B cell (primary cell): ENCODE measurements at regions not wholly inside any gene's neighbourhood (a gene's known extent, or its start where the extent isn't known, plus 50 kb on each side); places are given as distances from the start of the nearest gene placed in this dataset.

Source experiments
- ATAC-seq: fragments of 200-7000 bp; cut with Tn5 transposase; one replicate; pipeline ENCODE4 v1.10.0; 2021; ENCODE audit warnings: low read depth, mild to moderate bottlenecking, moderate number of reproducible peaks, moderate library complexity
- CTCF ChIA-PET: fragments of 350-600 bp; sonication (Branson Sonifier 250); formaldehyde crosslinking; loops from one replicate; lab custom pipeline; 2021; ENCODE audit warnings: antibody characterized with exemption, inconsistent platforms; lab: Charles Lee
- POLR2A ChIA-PET: fragments of 350-600 bp; sonication (Branson Sonifier 250); formaldehyde crosslinking; loops from one replicate; lab custom pipeline; 2021; ENCODE audit warnings: antibody characterized with exemption; lab: Charles Lee
- DNase-seq: peaks from one replicate; pipeline ENCODE4 v3.0.0; 2013
- H2AFZ ChIP-seq: 2 replicates; pipeline ENCODE4 v1.6.1; 2012; ENCODE audit warnings: mild to moderate bottlenecking, low read depth, low read length; ENCODE audit not compliant: insufficient read depth, poor library complexity, severe bottlenecking
- H3K27ac ChIP-seq, 2 donors: 1 replicate in 1 of 2; 2 replicates in 1 of 2; pipeline ENCODE4 v1.5.1; 2012 to 2013; ENCODE audit warnings: low read length in 2 of 2, mild to moderate bottlenecking in 2 of 2, moderate library complexity in 1 of 2
- H3K27me3 ChIP-seq, 4 experiments: fragments of 200-600 bp in 1 of 4; sonication (generic) in 1 of 4; replicated peaks in 1 of 4; 1 replicate in 2 of 4; 2 replicates in 2 of 4; pipeline versions ENCODE4 v1.6.1 to v1.7.0; 2013 to 2016; ENCODE audit warnings: low read length in 3 of 4, mild to moderate bottlenecking in 2 of 4, mixed read lengths in 1 of 4, moderate library complexity in 1 of 4; ENCODE audit not compliant: insufficient read depth in 4 of 4, control insufficient read depth in 3 of 4; ENCODE audit errors: control extremely low read depth in 1 of 4
- H3K36me3 ChIP-seq, 2 experiments: replicated peaks in 1 of 2; 1 replicate in 1 of 2; 2 replicates in 1 of 2; pipeline versions ENCODE4 v1.6.1 to v1.7.1; 2013; ENCODE audit warnings: low read length in 1 of 2; ENCODE audit not compliant: insufficient read depth in 2 of 2, control insufficient read depth in 1 of 2; ENCODE audit errors: control extremely low read depth in 1 of 2, extremely low read depth in 1 of 2
- H3K4me1 ChIP-seq, 2 donors: fragments of 200-600 bp in 1 of 2; sonication (generic) in 1 of 2; 1 replicate in 1 of 2; 2 replicates in 1 of 2; pipeline versions ENCODE4 v1.5.1 to v1.6.1; 2013 to 2017; ENCODE audit warnings: low read length in 2 of 2; ENCODE audit not compliant: control insufficient read depth in 2 of 2, insufficient read depth in 2 of 2
- H3K4me2 ChIP-seq: replicated peaks from 2 replicates; pipeline ENCODE3; 2012; ENCODE audit warnings: mild to moderate bottlenecking, low read depth, low read length; ENCODE audit not compliant: poor library complexity, severe bottlenecking
- H3K4me3 ChIP-seq, 5 experiments: fragments of 200-600 bp in 1 of 5; sonication (generic) in 1 of 5; 1 replicate in 3 of 5; 2 replicates in 2 of 5; pipeline versions ENCODE4 v1.5.1 to v1.7.0; 2011 to 2016; ENCODE audit warnings: low read length in 4 of 5, mild to moderate bottlenecking in 4 of 5, low read depth in 2 of 5, control low read depth in 1 of 5, moderate library complexity in 1 of 5; ENCODE audit not compliant: insufficient read depth in 1 of 5; ENCODE audit errors: control extremely low read depth in 1 of 5, extremely low read depth in 1 of 5
- H3K79me2 ChIP-seq: fragments of 200-600 bp; sonication (generic); one replicate; pipeline ENCODE4 v1.6.0; 2016; ENCODE audit warnings: low read length; ENCODE audit not compliant: control insufficient read depth, insufficient read depth
- H3K9ac ChIP-seq: fragments of 200-600 bp; sonication (generic); 2 replicates; pipeline ENCODE4 v1.6.1; 2017; ENCODE audit warnings: mild to moderate bottlenecking, low read length, moderate library complexity
- H3K9me3 ChIP-seq, 3 donors: one replicate each; pipeline versions ENCODE4 v1.6.1 to v1.7.1; 2013; ENCODE audit warnings: low read length in 2 of 3; ENCODE audit not compliant: control insufficient read depth in 2 of 3, insufficient read depth in 1 of 3; ENCODE audit errors: control extremely low read depth in 1 of 3
- H4K20me1 ChIP-seq: 2 replicates; pipeline ENCODE4 v1.6.0; 2012; ENCODE audit warnings: mild to moderate bottlenecking, low read length; ENCODE audit not compliant: insufficient read depth, control insufficient read depth, poor library complexity, severe bottlenecking
- H3K27ac Mint-ChIP-seq: one replicate; pipeline ENCODE4 v1.8.0; 2021; ENCODE audit warnings: mixed read lengths
- H3K27me3 Mint-ChIP-seq: one replicate; pipeline ENCODE4 v1.8.0; 2021; ENCODE audit warnings: mixed read lengths
- H3K4me1 Mint-ChIP-seq: one replicate; pipeline ENCODE4 v1.8.0; 2021; ENCODE audit warnings: mixed read lengths
- H3K4me3 Mint-ChIP-seq: one replicate; pipeline ENCODE4 v1.8.0; 2021; ENCODE audit warnings: mixed read lengths
- H3K9me3 Mint-ChIP-seq: one replicate; pipeline ENCODE4 v1.8.0; 2022; ENCODE audit warnings: mixed read lengths; ENCODE audit not compliant: insufficient read depth
- CTCF ChIP-seq: fragments of 200-600 bp; IDR thresholded peaks from one replicate; pipeline ENCODE4 v1.8.0; 2022; ENCODE audit warnings: antibody characterized with exemption, mild to moderate bottlenecking
- EZH2 ChIP-seq: IDR thresholded peaks from 2 replicates; pipeline ENCODE4 v1.6.1; 2012; ENCODE audit warnings: borderline replicate concordance, low read depth, mild to moderate bottlenecking, moderate library complexity, low read length; ENCODE audit not compliant: insufficient read depth, poor library complexity, severe bottlenecking
- WGBS: methylation state at CpG from one replicate; pipeline ENCODE4 v1.1.5; 2013; ENCODE audit warnings: missing lambda C conversion rate; ENCODE audit not compliant: insufficient coverage; 5-methylcytosine and 5-hydroxymethylcytosine counted together
- intact Hi-C: fragments of 100-400 bp; cut with micrococcal nuclease; formaldehyde crosslinking; loops from one replicate; pipeline ENCODE4 v1.10.0; 2022

GRCh38 chr14:30419037-30419436 is 139.9 kb upstream of the G2E3 start:
- Histone ChIP-seq H3K36me3 (no peaks in the 10 kb centered on the region), H3K27ac (no peak overlapping the region), H3K9ac (no peak overlapping the region), H2AFZ (no peak overlapping the region), H3K9me3 (no peaks in the 10 kb centered on the region), H3K4me3 (no peak overlapping the region), H3K79me2 (no peaks in the 10 kb centered on the region), H3K4me1 (no peaks in the 10 kb centered on the region), H3K27me3 (no peaks in the 10 kb centered on the region), H4K20me1 (no peaks in the 10 kb centered on the region), H3K4me2 (no peak overlapping the region)
- intact Hi-C loops: no loop called here
- TF ChIP-seq CTCF (no peak), EZH2 (no peak)
- CTCF ChIA-PET: no interaction called here
- no peak for ATAC-seq
- H3K4me3 Mint-ChIP-seq: no peak overlapping the region
- no peak overlapping the region for H3K27ac Mint-ChIP-seq
- H3K4me1 Mint-ChIP-seq: no peaks in the 10 kb centered on the region
- POLR2A ChIA-PET: no interaction called here
- H3K27me3 Mint-ChIP-seq: peaks cover 17% of the 10 kb centered on the region
- no peaks in the 10 kb centered on the region for H3K9me3 Mint-ChIP-seq
- DNase-seq: no peak

GRCh38 chr14:30420515-30420914 is 138.4 kb upstream of the G2E3 start:
- H3K27ac Mint-ChIP-seq: no peak overlapping the region
- H3K4me1 ChIP-seq: no peaks in the 10 kb centered on the region
- DNase-seq (no peak), ATAC-seq (no peak)
- H3K79me2 ChIP-seq: no peaks in the 10 kb centered on the region
- WGBS: no CpG with 5 or more reads among the region's 1 CpG
- H3K4me2 ChIP-seq: no peak overlapping the region
- CTCF ChIA-PET: no interaction called here
- no peaks in the 10 kb centered on the region for H3K9me3 Mint-ChIP-seq
- H4K20me1 ChIP-seq: no peaks in the 10 kb centered on the region
- POLR2A ChIA-PET: no interaction called here
- H2AFZ ChIP-seq: no peak overlapping the region
- no peaks in the 10 kb centered on the region for H3K27me3 ChIP-seq
- no peak overlapping the region for H3K27ac ChIP-seq
- H3K27me3 Mint-ChIP-seq: peaks cover 17% of the 10 kb centered on the region
- no peaks in the 10 kb centered on the region for H3K9me3 ChIP-seq
- H3K9ac ChIP-seq: no peak overlapping the region
- H3K4me3 ChIP-seq: no peak overlapping the region
- H3K4me3 Mint-ChIP-seq: no peak overlapping the region
- intact Hi-C loops: no loop called here
- TF ChIP-seq CTCF (no peak), EZH2 (no peak)
- no peaks in the 10 kb centered on the region for H3K36me3 ChIP-seq
- H3K4me1 Mint-ChIP-seq: no peaks in the 10 kb centered on the region
